Suprapubic skin (tissue), 4 donors: ENCODE measurements at regions not wholly inside any gene's neighbourhood (a gene's known extent, or its start where the extent isn't known, plus 50 kb on each side); places are given as distances from the start of the nearest gene placed in this dataset.

ENCODE experiments used
- DNase-seq, 2 donors: peaks; one replicate each; pipeline ENCODE4 v3.0.0-alpha.2; 2019; ENCODE audit warnings: low spot score in 2 of 2
- H3K27ac ChIP-seq: fragments of 200-600 bp; sonication (generic); one replicate; pipeline ENCODE4 v1.5.1; 2019
- H3K27me3 ChIP-seq: fragments of 200-600 bp; sonication (generic); one replicate; pipeline ENCODE4 v1.5.1; 2019
- H3K36me3 ChIP-seq: fragments of 200-600 bp; sonication (generic); one replicate; pipeline ENCODE4 v1.5.1; 2019
- H3K4me1 ChIP-seq: fragments of 200-600 bp; sonication (generic); one replicate; pipeline ENCODE4 v1.5.1; 2019
- H3K4me3 ChIP-seq: fragments of 200-600 bp; sonication (generic); one replicate; pipeline ENCODE4 v1.5.1; 2019; ENCODE audit warnings: mild to moderate bottlenecking
- H3K9me3 ChIP-seq: fragments of 200-600 bp; sonication (generic); one replicate; pipeline ENCODE4 v1.5.1; 2019
- EP300 ChIP-seq: sonication (generic); formaldehyde crosslinking; IDR thresholded peaks from one replicate; pipeline ENCODE4 v1.6.1; 2017; ENCODE audit warnings: antibody characterized with exemption
- POLR2A ChIP-seq, 2 donors: fragments of 450-650 bp; IDR thresholded peaks; one replicate each; pipeline ENCODE4 v1.6.1; 2017; ENCODE audit warnings: antibody characterized with exemption in 2 of 2, mild to moderate bottlenecking in 2 of 2, moderate library complexity in 2 of 2
- POLR2AphosphoS5 ChIP-seq, 3 donors: sonication (generic); formaldehyde crosslinking; IDR thresholded peaks; one replicate each; pipeline ENCODE4 v1.6.1; 2017; ENCODE audit warnings: antibody characterized with exemption in 3 of 3
- WGBS: methylation state at CpG from one replicate; pipeline ENCODE4 v1.1.5; 2018; 5-methylcytosine and 5-hydroxymethylcytosine counted together
- TF ChIP-seq, protein P1 (sequence below), 2 donors: fragments of 200-600 bp in 1 of 2; fragments of 450-650 bp in 1 of 2; sonication (generic) in 1 of 2; IDR thresholded peaks; one replicate each; pipeline ENCODE4 v1.5.1; 2016 to 2019; ENCODE audit warnings: antibody characterized with exemption in 2 of 2, mild to moderate bottlenecking in 1 of 2, moderate library complexity in 1 of 2

DNA sequence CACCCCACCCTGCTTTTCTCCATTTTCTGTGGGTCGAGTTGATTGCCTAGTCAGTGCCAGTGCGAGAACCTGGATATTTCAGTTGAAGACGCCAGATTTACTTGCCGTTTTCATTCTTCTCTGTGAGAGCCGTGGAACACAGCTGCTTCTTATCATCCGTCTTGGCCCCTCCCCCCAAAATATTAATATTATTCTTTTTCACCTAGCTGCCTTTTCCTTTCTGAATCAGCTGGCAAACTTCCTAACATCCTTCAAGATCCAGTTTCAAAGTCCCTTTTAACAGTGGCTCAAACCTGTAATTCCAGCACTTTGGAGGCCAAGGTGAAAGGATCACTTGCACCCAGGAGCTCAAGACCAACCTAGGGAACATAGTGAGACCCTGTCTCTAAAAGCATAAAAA, 117.1 kb upstream of the RASA1 start:
- H3K36me3 ChIP-seq = no peaks in the 10 kb centered on the region
- H3K27me3 ChIP-seq = no peaks in the 10 kb centered on the region
- 76% methylated on average over 6 of the region's 6 CpGs for WGBS
- no peak for DNase-seq
- no peak overlapping the region for H3K27ac ChIP-seq
- no peaks in the 10 kb centered on the region for H3K9me3 ChIP-seq
- no peaks in the 10 kb centered on the region for H3K4me1 ChIP-seq
- TF ChIP-seq POLR2A (IDR thresholded peaks at IDR 0.05) (no peak), POLR2AphosphoS5 (IDR thresholded peaks at IDR 0.05) (no peak), EP300 (no peak)
- TF ChIP-seq, protein P1, sequence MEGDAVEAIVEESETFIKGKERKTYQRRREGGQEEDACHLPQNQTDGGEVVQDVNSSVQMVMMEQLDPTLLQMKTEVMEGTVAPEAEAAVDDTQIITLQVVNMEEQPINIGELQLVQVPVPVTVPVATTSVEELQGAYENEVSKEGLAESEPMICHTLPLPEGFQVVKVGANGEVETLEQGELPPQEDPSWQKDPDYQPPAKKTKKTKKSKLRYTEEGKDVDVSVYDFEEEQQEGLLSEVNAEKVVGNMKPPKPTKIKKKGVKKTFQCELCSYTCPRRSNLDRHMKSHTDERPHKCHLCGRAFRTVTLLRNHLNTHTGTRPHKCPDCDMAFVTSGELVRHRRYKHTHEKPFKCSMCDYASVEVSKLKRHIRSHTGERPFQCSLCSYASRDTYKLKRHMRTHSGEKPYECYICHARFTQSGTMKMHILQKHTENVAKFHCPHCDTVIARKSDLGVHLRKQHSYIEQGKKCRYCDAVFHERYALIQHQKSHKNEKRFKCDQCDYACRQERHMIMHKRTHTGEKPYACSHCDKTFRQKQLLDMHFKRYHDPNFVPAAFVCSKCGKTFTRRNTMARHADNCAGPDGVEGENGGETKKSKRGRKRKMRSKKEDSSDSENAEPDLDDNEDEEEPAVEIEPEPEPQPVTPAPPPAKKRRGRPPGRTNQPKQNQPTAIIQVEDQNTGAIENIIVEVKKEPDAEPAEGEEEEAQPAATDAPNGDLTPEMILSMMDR (IDR thresholded peaks at IDR 0.05) = no peak
- H3K4me3 ChIP-seq = no peak overlapping the region

GRCh38 chr5:87151547-87151946, 116.1 kb upstream of the RASA1 start:
- H3K36me3 ChIP-seq = no peaks in the 10 kb centered on the region
- no peaks in the 10 kb centered on the region for H3K9me3 ChIP-seq
- TF ChIP-seq EP300 (no peak), POLR2AphosphoS5 (IDR thresholded peaks at IDR 0.05) (no peak)
- TF ChIP-seq, protein P1 (IDR thresholded peaks at IDR 0.05) = no peak
- no peaks in the 10 kb centered on the region for H3K4me1 ChIP-seq
- H3K27me3 ChIP-seq = no peaks in the 10 kb centered on the region
- no peak for DNase-seq
- no peak overlapping the region for H3K4me3 ChIP-seq
- H3K27ac ChIP-seq = no peak overlapping the region
- WGBS = 18% methylated on average over 1 of the region's 1 CpG

GRCh38 chr5:87152886-87153285, 114.8 kb upstream of the RASA1 start:
- H3K9me3 ChIP-seq = no peaks in the 10 kb centered on the region
- 37% methylated on average over 1 of the region's 1 CpG for WGBS
- H3K36me3 ChIP-seq = no peaks in the 10 kb centered on the region
- no peaks in the 10 kb centered on the region for H3K27me3 ChIP-seq
- no peak overlapping the region for H3K27ac ChIP-seq
- TF ChIP-seq POLR2AphosphoS5 (IDR thresholded peaks at IDR 0.05) (no peak), POLR2A (IDR thresholded peaks at IDR 0.05) (no peak), EP300 (no peak)
- TF ChIP-seq, protein P1 (IDR thresholded peaks at IDR 0.05) = no peak
- DNase-seq = no peak
- no peaks in the 10 kb centered on the region for H3K4me1 ChIP-seq
- no peak overlapping the region for H3K4me3 ChIP-seq

DNA sequence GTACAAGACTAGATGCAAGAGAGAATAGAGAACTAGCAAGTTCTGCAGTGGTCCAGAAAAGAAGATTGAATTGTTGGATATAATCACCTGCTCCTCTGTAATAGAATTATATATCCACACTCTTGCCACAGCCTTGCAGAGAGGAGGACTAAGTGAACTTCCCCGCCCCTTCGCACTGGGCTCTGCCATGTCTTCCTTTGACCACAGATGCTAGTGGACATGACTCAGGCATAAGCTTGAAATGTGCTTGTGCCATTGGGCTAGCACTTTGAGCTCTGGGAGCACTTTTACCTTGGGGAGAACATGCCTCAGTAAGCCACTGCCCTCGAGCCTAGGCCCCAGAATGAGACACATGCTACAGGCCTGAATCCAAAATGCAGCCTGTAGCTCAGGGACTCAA, 113.5 kb upstream of the RASA1 start:
- no peaks in the 10 kb centered on the region for H3K36me3 ChIP-seq
- WGBS = 80% methylated on average over 3 of the region's 3 CpGs
- no peak overlapping the region for H3K27ac ChIP-seq
- H3K4me1 ChIP-seq = no peaks in the 10 kb centered on the region
- no peak for TF ChIP-seq POLR2A (IDR thresholded peaks at IDR 0.05)
- TF ChIP-seq POLR2AphosphoS5 (IDR thresholded peaks at IDR 0.05) = no peak
- TF ChIP-seq EP300 = no peak
- TF ChIP-seq, protein P1 (IDR thresholded peaks at IDR 0.05) = no peak
- H3K9me3 ChIP-seq = no peaks in the 10 kb centered on the region
- no peak overlapping the region for H3K4me3 ChIP-seq
- DNase-seq = no peak
- no peaks in the 10 kb centered on the region for H3K27me3 ChIP-seq

GRCh38 chr5:87155106-87155505, 112.6 kb upstream of the RASA1 start:
- no peak overlapping the region for H3K27ac ChIP-seq
- TF ChIP-seq EP300 (no peak), POLR2AphosphoS5 (IDR thresholded peaks at IDR 0.05) (no peak), POLR2A (IDR thresholded peaks at IDR 0.05) (no peak)
- TF ChIP-seq, protein P1 (IDR thresholded peaks at IDR 0.05) = no peak
- no peak overlapping the region for H3K4me3 ChIP-seq
- no peaks in the 10 kb centered on the region for H3K4me1 ChIP-seq
- no peaks in the 10 kb centered on the region for H3K9me3 ChIP-seq
- no peaks in the 10 kb centered on the region for H3K36me3 ChIP-seq
- H3K27me3 ChIP-seq = no peaks in the 10 kb centered on the region
- 92% methylated on average over 4 of the region's 4 CpGs for WGBS
- no peak for DNase-seq
